Nephron progenitor cell (in vitro differentiated cells): ENCODE measurements at regions not wholly inside any gene's neighbourhood (a gene's known extent, or its start where the extent isn't known, plus 50 kb on each side); places are given as distances from the start of the nearest gene placed in this dataset.

ENCODE experiments used
- DNase-seq: peaks from one replicate; pipeline ENCODE4 v3.0.0; 2021
- H3K27ac Mint-ChIP-seq: 2 replicates; pipeline ENCODE4 v1.8.0; 2021; ENCODE audit warnings: mild to moderate bottlenecking, moderate library complexity, mixed read lengths
- H3K27me3 Mint-ChIP-seq: 2 replicates; pipeline ENCODE4 v1.8.0; 2021; ENCODE audit warnings: mild to moderate bottlenecking, low read depth, mixed read lengths; ENCODE audit not compliant: poor library complexity
- H3K36me3 Mint-ChIP-seq: 2 replicates; pipeline ENCODE4 v1.8.0; 2021; ENCODE audit warnings: low read depth, mixed read lengths
- H3K4me1 Mint-ChIP-seq: 2 replicates; pipeline ENCODE4 v1.8.0; 2021; ENCODE audit warnings: mixed read lengths
- H3K4me3 Mint-ChIP-seq: 2 replicates; pipeline ENCODE4 v1.8.0; 2021; ENCODE audit warnings: mild to moderate bottlenecking, moderate library complexity, mixed read lengths
- H3K9me3 Mint-ChIP-seq: 2 replicates; pipeline ENCODE4 v1.8.0; 2021; ENCODE audit warnings: mild to moderate bottlenecking, moderate library complexity, mixed read lengths
- TF ChIP-seq, protein P1 (sequence below): fragments of 200-600 bp; sonication (generic); IDR thresholded peaks from 2 replicates; pipeline ENCODE4 v1.5.0; 2021; ENCODE audit warnings: antibody characterized with exemption

DNA sequence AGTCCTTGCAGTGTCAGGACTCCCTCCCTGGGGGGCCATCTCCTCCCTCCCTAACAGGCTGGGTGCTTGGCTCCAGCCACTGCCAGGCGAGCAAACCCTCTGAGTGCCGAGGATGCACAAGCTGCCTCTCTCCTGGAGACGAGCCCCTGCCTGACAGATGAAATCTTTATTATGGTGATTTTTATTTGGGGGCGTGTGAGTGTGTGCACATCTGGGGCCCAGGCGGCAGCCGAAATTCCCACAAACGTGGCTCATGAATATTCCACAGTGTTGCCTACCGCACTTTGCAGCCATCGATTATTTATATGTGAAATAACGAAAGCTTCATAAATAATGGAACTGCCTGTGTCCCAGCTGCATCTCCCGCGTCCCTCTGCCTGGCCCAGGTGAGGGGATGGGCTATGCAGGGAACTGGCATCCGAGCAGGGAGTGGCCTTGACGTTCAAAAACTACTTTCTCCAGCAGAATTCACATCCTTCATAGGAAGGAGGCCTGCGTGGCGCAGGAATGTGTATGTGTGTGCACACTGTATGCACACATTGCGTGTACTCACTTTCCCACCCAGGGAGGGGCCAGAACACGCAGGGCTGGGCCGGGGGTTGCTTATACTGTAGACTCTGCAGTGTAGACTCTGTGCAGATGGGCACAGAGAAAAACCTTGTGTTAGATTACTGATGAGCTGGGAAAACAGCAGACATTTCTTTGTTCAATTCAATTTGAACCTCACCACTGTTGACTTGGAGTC lies 73.1 kb downstream of the UBIAD1 start:
- Mint-ChIP-seq H3K36me3 (no peaks in the 10 kb centered on the region), H3K27me3 (peaks cover 18% of the 10 kb centered on the region), H3K27ac (no peak overlapping the region), H3K4me1 (peaks cover 72% of the 10 kb centered on the region), H3K4me3 (no peak overlapping the region), H3K9me3 (peaks cover 4% of the 10 kb centered on the region)
- TF ChIP-seq, protein P1, sequence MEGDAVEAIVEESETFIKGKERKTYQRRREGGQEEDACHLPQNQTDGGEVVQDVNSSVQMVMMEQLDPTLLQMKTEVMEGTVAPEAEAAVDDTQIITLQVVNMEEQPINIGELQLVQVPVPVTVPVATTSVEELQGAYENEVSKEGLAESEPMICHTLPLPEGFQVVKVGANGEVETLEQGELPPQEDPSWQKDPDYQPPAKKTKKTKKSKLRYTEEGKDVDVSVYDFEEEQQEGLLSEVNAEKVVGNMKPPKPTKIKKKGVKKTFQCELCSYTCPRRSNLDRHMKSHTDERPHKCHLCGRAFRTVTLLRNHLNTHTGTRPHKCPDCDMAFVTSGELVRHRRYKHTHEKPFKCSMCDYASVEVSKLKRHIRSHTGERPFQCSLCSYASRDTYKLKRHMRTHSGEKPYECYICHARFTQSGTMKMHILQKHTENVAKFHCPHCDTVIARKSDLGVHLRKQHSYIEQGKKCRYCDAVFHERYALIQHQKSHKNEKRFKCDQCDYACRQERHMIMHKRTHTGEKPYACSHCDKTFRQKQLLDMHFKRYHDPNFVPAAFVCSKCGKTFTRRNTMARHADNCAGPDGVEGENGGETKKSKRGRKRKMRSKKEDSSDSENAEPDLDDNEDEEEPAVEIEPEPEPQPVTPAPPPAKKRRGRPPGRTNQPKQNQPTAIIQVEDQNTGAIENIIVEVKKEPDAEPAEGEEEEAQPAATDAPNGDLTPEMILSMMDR = no peak
- no peak for DNase-seq

DNA sequence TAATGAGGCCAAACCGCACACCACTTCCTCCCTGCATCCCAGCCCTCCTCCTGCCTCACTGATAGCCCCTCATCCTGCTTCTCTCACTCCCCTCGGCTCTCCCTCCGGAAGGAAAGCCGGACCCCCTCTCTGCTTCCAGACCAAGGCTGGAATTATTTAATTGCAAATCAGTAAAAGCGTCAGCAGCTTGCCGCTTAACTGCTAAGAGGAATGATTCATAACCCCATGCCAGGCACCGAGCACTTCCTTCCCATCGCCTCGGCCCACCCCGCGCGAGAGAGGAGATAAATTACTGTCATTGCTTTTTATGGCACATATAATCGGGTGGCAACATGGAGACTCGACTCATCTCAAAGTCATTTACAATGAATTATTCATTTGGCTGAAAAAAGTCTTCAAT lies 77.3 kb downstream of the UBIAD1 start:
- Mint-ChIP-seq H3K4me1 (peaks cover 70% of the 10 kb centered on the region), H3K4me3 (no peak overlapping the region), H3K27ac (no peak overlapping the region), H3K27me3 (peaks cover 22% of the 10 kb centered on the region), H3K36me3 (no peaks in the 10 kb centered on the region), H3K9me3 (peaks cover 7% of the 10 kb centered on the region)
- TF ChIP-seq, protein P1 = no peak
- DNase-seq = no peak

DNA sequence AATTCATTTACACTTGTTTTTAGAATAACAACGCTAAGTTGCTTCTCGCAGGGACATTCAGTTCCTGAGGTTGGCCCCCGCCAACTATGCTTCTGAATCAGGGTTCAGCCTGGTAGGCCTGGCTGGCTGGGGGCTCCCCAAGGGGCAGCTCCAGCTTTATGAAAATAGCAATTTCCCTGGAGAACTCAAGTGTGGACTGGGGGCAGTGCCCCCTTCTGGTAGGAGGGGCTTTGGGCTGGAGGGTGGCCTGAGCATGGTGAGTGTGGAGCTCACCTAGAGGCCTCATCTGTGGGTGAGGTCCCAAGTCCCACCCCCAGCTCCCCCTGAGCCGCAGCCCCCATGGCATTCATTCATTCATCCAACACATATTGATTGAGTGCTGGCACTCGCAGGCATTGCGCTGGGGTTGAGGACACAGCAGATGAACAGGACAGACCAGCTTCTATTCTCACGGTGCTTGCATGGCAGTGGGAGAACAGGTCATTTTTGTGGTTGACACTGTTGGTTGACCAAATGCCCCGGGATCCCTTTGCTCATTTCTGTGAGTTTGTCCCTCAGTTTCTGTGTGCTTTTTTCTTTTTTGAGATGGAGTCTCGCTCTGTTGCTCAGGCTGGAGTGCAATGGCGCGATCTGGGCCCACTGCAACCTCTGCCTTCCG lies 79.2 kb downstream of the UBIAD1 start:
- DNase-seq = no peak
- peaks cover 77% of the 10 kb centered on the region for H3K4me1 Mint-ChIP-seq
- H3K27me3 Mint-ChIP-seq = peaks cover 16% of the 10 kb centered on the region
- no peak overlapping the region for H3K27ac Mint-ChIP-seq
- no peak overlapping the region for H3K4me3 Mint-ChIP-seq
- H3K9me3 Mint-ChIP-seq = peaks cover 7% of the 10 kb centered on the region
- no peaks in the 10 kb centered on the region for H3K36me3 Mint-ChIP-seq
- TF ChIP-seq, protein P1 = no peak

DNA sequence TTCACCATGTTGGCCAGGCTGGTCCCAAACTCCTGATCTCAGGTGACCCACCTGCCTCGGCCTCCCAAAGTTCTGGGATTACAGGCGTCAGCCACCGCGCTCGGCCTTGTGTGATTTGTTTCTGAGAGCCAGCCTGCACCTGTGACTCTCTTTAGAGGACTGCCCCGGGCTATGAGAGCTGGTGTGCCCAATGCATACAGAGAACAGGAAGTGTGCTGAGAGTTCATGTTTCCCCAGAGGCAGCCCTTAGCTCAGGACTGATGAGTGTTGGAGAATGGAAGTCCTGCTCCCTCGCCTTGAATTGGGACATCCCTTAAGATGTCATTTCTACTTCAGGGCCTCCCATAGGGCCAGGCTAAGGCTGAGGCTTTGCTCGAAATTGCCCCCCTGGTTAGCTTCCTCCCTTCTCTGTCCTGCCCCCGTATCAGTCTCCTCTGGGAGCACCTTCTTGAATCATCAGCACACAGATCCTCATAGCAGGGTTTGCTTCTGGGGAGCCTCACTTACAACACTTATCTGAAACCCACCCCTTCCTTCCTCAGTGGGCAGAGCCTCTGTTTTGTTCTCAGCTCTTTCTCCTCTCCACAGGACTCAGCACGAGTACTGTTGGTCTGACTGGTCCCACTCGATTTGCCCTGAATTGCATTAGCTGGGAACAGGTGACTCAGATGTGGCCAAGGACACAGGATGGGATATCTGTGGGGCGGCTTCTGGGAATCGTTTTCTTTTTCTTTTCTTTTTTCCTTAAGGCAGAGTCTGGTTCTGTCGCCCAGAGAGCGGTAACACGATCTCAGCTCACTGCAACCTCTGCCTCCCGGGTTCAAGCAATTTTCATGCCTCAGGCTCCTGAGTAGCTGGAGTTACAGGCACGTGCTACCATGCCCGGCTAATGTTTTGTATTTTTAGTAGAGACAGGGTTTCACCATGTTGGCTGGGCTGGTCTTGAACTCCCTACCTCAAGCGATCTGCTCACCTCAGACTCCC lies 80.1 kb downstream of the UBIAD1 start:
- TF ChIP-seq, protein P1 = no peak

DNA sequence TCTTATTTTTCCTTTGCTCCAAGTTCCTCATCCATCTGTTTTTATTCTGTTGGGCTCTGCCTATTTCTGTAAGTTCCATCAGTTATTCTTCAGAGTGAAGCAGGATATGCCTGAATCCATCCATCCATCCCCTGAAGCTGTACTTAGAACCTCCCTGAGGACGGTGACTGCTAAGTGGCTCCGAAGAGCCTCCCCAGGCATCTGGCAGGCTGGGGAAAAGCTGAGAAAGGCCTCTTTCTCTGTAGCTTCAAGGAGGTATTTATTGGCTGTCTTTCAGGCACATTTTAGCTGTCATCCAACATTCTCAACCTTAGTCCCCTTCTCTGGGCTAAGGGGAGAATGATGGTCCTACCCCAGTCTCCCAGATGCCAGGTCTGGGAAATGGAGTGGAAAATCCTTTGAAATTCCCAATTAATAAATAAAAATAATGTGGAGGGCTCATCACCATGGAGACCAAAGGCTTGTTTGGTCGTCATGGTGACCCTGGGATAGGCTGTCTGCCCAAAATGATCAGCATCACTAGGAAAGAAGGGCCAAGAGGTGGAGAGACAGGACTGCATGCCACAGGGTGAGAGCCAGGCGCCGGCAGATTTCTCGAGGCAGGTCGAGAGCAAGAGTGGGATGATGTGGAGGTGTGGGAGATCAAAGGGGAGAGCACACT lies 82.0 kb downstream of the UBIAD1 start:
- Mint-ChIP-seq H3K9me3 (peaks cover 7% of the 10 kb centered on the region), H3K36me3 (no peaks in the 10 kb centered on the region), H3K4me1 (peaks cover 94% of the 10 kb centered on the region), H3K27ac (peak overlapping the region; percentile 96), H3K27me3 (peaks cover 26% of the 10 kb centered on the region), H3K4me3 (peak overlapping the region; percentile 44)
- TF ChIP-seq, protein P1 = no peak
- no peak for DNase-seq

More for the DNA sequence above, 80.1 kb downstream of the UBIAD1 start:
- Mint-ChIP-seq H3K27me3 (peaks cover 18% of the 10 kb centered on the region), H3K36me3 (no peaks in the 10 kb centered on the region), H3K9me3 (peaks cover 7% of the 10 kb centered on the region), H3K27ac (peak overlapping the region; percentile 67), H3K4me3 (peak overlapping the region; percentile 41), H3K4me1 (peaks cover 86% of the 10 kb centered on the region)
- DNase-seq = no peak
